Hepatic stellate cell (primary cell): ENCODE measurements at regions not wholly inside any gene's neighbourhood (a gene's known extent, or its start where the extent isn't known, plus 50 kb on each side); places are given as distances from the start of the nearest gene placed in this dataset.

Experiments
- DNase-seq: peaks from one replicate; pipeline ENCODE4 v3.0.0; 2011; ENCODE audit warnings: low spot score

DNA sequence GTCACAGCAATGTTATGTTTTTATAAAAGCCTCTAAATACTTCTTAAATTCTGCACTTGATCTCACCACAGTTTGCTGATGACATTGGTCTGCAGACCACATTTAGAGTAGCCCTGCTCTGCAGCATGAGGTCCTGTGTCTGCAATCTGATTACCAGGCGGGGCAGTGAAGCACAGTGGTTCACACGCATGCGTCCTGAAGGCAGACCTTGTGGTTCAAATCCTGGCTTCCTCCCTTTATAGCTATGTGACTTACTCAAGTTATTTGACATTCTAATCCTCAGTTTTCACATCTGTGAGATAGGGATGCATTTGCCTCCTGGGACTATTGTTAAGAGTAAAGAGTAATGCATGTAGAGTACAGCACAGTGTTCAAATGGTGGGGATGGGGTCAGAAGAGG is 50.3 kb downstream of the BMAL2 start:
- DNase-seq, result no peak

DNA sequence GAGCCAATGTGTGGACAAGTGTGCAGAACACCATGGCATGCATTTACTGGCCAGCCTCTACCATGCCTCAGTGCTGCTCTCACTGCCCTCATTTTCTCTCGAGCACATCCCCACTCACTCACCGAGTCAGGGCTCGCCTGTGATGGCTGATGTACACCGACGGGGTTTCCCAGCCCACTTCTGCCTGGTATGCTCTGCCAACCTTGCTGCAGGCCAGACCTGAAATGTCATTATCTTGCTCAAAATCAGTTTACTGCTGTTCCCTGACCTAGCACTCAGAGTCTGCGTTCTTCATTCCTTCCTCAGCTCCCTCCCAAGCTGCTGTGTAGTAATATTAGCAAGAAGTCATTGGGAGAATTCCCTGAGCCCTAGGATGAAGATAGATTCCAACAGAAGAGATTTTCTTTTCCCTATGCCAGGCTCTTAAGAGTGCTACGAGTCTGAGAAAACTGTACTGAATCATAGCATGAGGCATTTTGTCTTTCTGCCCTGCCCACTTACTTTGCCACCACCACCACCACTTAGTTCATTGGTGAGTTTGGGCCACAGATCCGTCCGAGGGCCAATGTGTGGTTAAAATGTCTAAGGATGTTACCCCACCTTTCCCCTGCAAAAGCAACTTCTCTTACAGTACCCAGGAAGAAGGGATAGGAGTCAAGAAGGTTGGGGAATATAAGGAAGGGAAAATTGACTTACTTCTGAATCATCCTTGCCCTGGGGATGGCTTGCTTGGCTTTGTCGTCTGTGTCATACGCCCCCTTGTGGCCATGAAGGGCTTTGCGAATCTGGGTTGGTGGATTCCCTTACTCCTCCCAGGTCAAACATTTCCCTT is 51.0 kb downstream of the BMAL2 start:
- peak; percentile 75 for DNase-seq

DNA sequence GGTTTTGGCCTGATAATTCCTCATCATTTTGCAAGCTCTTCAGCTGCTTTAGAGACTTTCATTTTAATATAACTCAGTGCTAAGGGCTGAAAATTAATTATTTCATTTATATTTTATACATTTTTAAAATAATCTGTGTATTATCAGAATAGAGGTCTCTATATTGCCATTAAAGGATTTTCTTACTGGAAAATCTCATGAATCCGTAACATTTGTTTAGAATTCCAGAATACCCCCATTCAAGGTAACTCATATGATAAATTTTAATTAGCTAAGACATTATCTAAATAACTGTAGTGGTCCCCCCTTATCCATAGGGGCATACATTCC is 51.6 kb downstream of the BMAL2 start:
- DNase-seq, result no peak

DNA sequence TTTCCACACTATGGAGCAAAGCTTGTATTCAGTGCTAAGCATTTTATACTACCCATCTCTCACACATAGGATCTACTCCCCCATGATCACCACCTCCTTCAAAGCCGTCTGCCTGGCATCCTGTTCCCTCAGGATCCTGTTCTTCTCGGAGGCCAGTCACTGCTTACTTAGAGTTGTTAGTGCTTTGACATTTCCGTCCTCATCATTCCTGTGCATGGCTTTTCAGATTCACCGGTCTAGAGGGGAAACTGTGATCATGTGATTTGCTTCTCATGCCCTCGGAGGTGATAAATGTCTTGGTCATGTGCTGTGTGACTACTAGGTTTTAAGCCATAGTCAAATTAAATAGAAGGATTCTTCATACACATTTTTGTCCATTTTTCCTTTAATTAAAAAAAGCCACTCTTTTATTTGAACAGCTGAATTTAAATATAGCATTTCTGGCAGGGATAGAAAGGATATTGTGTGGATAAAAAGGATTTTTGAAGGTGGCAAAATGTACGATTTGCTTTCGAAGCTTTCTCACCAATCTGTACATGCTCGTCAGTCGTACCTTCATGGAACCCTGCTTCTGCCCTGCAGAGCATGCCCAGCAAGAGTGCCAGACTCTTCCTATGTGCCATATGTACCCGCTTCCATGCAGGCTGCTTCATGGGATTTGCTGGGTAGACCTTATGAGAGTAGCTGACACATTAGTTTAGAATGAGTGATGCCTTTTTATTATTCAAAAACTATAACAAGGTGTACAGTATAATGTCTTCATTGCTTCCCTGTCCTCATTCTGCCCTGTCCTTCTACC is 53.3 kb downstream of the BMAL2 start:
- DNase-seq, result no peak

DNA sequence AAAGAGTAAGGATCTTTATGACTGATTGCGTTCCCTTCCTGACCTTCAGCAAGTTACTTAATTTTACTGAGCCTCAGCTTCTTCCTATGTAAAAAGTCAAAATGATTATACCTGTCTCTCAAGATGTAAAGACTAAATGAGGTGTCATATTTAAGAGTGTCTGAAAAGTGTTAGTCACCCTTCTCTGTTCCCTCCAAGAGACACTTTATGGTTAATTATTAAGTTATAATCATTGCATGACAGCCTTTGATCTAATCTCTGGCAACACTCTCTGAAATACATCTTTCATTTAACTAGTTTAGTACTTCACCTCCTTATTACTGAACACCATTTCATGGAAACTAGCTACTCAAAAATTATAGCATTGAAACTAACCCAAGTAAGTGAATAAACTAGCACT is 54.8 kb downstream of the BMAL2 start:
- DNase-seq, result no peak

DNA sequence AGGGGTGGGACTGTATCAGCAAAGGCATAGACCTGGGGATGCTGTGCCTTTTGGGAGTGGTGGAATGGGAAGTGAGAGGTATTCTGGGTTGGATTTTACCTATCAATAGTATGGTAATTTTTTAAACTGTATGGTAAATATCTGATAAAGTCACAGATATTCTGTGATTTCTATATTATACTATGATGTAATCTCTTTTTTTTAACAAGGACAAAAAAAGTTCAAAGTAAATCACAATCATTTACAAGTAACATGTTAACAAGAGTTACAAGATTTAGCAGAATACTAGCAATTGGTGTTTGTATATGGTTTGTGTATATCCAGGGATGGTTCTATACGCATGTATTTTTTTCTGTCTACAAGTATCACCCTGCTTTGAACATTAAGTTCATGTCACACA is 56.0 kb downstream of the BMAL2 start:
- no peak for DNase-seq

DNA sequence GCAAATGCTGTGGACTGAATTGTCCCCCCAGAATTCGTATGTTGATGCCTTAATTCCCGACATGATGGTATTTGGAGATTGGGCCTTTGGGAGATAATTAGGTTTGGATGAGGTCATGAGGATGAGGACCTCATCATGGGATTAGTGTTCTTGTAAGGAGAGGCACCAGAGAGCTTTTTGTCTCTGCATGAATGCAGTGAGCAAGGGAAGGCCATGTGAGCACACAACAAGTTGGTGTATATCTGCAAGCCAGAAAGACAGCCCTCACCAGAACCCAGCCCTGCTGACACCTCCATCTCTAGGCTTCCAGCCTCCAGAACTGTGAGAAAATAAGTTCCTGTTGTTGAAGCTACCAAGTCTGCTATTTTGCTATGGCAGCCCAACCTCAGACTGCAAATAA is 51.9 kb upstream of the SMCO2 start:
- DNase-seq, result no peak

DNA sequence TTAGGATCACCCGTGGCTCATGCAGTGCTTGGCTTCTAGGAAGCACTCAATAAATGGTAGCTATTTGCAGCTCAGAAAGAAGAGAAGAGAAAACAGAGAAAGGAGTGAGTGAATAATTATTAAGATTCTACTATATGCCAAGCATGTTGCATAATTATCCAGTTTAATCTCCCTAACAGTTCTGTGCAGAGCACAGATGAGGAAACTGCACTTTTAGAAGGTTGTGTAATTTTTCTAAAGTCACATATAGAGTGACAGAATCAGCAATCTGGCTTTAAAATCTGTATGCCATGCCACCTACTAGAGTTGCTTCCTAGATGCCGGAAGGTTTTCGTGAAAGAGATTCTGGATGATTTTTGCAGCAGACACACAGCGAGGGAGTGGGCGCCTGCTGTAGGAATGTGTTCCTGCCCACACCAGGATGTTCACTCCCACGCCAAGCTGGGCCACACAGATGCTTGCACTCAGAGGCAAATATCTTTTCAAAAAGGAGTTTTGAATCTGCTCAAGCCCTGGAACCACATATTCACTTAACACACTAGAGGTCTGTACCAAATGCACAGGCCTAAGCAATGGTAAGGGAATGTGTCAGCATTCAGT is 50.2 kb upstream of the SMCO2 start:
- no peak for DNase-seq
